COLO829 (cell line): ENCODE measurements at regions not wholly inside any gene's neighbourhood (a gene's known extent, or its start where the extent isn't known, plus 50 kb on each side); places are given as distances from the start of the nearest gene placed in this dataset.

Source experiments
- DNase-seq: peaks from one replicate; pipeline ENCODE4 v3.0.0; 2012; ENCODE audit warnings: low spot score

- DNase-seq: no peak
These were observed 294.9 kb upstream of the FOXF1 start for GRCh38 chr16:86215233-86215978.

DNA sequence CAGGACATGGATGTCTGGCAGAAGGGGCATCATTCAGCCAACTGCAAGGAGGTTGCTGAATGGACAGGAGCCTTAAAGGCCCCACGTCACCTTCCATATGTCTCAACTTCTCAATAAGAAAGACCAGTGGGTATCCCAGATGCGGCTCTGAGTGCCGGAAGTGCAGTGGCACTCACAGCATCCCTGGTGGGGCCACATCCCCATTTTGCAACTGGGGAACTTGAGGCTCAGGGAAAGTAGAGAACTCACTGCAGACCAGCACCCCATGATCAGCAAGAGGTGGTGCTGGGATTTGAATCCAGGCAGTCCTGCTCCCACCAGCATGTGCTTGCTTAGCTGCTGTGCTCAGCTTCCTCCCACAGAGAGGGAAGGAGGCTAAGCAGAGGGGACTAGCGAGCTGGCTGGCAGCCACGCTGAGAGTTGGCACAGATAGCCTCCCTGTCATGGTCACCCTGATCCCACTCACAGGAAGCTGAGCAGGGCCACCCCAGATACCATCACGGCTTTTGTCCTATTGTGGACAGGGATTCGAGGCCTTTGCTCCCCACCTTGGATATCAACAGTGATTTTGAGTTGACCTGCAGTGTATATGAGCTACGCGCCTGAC, 294.2 kb upstream of the FOXF1 start:
- DNase-seq: no peak

GRCh38 chr16:86216591-86216990, 293.7 kb upstream of the FOXF1 start:
- DNase-seq: no peak

DNA sequence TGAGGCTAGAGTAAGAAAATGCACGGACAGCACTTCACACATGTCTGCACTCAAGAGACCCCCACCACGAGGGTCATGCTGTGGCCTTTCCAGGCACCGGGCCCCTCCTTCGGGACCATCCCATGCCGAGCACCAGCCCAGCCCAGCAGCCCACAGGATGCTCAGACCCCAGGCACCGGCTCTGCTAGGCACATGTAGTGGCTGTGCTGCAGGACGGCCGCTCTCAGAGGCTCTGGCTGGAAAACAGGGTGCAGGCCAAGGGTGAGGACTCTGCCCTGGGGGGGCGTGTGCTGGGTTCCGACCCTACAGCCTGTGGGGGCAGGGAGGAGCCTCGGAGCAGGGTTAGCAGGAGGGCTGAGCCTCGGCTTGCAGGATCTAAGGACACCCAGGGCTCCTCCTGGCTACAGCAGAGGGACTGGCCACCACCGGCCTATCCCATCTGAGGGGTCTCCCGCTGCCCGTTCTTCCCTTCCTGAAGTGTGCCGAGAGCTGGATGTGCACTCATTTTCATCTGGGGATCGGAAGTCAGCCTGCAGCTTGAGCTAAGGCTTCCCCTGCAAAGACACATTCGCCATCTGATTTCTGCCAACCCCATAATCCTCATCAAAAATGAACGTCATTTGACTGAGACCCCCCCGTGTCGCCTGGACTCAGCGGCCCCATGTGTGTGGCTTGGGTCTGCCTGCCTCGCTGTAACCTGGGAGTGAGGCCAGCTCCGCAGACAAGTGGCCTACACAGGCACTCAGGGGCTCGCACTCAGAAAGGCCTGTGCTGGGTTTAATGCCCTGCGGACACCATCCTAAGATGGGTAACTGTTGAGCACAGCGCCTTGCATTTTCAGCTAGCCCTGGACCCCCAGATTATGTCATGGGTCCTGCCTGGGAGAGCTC, 293.1 kb upstream of the FOXF1 start:
- DNase-seq: no peak

GRCh38 chr16:86217891-86218270, 292.4 kb upstream of the FOXF1 start:
- DNase-seq: no peak

- DNase-seq: no peak
These were observed 291.7 kb upstream of the FOXF1 start for GRCh38 chr16:86218479-86219170.

DNA sequence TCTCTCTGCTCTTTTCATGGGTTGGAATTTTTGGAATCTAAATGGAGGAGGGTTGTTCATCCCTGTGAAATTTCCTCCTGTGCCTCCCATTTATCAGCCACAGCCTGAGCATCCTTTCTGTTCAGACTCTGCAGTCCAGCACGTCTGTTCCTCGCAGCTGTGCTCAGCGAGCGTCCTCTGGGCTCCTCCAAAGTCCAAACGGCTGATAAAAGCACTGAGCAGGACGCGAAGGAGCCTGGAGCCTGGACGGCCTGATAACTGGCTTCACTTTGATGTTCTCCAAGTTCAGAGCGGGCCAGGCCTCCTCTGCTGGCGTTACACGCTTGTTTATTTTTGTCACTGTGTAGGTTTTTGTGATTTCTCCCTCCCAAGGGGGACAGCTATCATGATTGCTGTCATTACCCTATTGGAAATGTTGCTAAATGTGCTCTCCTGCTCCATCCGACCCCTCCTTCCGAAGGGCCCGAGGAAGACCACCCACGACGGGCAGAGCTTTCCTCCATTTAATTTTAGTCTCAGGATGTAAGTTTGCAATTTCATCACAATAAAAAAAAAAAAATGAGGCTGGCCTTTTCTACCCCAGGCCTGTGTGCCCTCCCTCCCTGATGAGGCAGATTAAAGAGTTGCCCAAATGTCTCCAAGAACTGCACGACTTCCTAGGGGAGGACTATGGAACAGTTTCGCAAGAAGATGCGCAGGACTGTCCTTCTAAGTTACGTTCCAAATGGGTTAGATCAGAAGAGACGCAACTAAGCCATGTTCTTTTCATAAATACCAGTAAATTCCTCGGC, 290.5 kb upstream of the FOXF1 start:
- no peak for DNase-seq

- no peak for DNase-seq
These were observed 289.8 kb upstream of the FOXF1 start for GRCh38 chr16:86220561-86220960.

DNA sequence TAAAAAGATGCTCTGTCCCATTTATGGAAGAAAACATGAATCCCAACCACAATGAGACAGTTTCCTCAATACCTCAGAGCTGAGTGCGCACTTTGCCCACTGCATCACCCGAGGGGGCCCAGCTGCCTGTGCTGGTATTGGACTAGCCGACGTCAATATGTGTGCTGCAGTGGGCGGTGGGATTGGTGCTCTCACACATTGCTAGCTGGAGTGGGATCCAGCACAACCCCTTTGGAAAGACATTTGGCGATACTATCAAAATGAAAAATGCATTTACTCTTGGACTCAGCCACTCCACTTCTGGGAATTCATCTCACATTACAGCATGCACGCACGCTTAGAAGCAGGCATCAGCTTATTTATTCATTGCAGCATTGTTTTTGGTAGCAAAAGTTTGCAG, 289.2 kb upstream of the FOXF1 start:
- no peak for DNase-seq

DNA sequence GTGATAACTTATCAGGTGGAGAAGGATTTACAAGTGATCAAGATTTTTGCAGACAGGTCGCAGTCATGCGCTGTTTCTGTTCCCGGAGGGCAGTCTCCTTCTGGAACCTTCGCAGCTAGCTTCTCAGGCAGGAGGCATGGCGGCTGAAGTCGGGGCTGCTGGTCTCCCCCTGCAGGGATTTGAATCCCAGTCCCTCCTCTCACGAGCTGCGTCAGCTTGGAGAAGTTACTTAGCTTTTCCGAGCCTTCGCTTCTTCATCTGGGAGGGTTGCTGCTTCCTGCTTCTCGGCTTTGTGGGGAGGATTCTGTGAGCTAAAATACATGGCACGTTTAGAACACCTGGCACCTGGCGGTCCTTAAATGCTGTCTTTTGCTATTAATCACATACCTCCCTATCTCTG, 287.8 kb upstream of the FOXF1 start:
- no peak for DNase-seq

DNA sequence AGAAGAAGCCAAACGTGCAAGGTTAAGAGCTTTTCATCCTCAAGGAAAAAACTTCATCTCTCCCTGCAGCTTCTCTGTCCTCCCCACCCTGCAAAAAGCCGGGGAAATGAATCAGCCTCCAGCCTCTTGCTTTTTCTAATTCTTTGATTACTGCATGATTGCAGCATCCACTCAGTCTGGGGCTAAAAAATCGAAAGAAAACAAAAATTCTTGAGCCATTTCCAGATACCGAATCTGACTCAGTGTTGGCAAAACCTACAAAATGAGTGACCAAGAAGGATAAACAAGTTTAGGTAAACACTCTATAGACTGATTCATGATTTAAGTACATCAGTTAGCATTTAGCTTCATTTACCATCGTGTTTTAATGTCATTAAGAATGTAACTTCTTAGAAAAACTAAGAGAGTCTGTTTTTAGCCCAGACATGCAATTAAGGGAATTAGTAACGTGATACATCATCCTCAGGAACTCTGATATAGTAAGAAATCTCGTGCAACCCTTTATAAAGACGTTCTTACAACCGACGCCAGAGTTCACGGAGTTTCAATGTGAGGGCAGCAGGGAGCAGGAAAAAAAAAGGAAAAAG, 287.3 kb upstream of the FOXF1 start:
- no peak for DNase-seq

DNA sequence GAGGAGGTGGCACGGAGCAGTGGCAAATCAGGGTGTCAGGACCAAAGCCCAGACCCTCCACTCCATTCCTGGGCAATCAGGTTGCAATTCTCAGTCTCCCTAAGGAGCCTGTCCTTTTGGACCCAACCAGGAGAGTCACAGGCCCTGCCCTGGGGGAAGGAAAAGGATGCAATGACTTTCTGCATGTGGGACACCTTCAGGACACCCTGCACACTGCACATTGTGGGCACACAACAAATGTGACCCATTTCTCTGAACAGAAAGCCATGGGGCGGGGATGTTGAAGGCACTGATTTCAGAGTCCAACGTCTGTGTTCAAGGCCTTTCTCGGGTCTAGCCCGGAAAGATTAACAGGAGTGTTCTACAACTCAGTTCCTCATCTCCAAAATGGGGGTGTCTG, 286.2 kb upstream of the FOXF1 start:
- DNase-seq: no peak

- DNase-seq: no peak
These were observed 285.7 kb upstream of the FOXF1 start for GRCh38 chr16:86224629-86225028.

- DNase-seq: no peak
These were observed 284.4 kb upstream of the FOXF1 start for GRCh38 chr16:86225905-86226371.

- no peak for DNase-seq
These were observed 283.3 kb upstream of the FOXF1 start for GRCh38 chr16:86227041-86227440.

DNA sequence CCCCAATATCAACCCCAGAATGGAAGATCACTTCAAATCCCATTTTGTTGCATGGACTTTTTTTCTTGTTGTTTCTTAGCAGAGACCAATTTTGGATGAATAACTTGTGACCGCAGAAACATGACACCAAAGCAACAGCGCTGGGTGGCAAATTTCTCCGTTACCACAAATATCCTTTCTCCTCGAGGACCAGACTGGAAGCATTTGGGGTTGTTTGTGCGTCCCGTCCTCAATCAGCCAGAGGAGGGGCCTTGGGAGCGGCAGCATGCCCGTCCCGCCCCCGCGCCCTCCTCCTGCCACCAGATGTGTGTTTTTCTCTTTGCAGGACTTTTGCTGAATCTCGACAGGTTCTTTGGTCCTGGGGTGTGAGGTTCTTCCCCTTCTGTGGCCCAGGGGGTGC, 282.5 kb upstream of the FOXF1 start:
- no peak for DNase-seq

- DNase-seq: no peak
These were observed 281.6 kb upstream of the FOXF1 start for GRCh38 chr16:86228713-86229112.

GRCh38 chr16:86229283-86229682, 281.0 kb upstream of the FOXF1 start:
- no peak for DNase-seq

DNA sequence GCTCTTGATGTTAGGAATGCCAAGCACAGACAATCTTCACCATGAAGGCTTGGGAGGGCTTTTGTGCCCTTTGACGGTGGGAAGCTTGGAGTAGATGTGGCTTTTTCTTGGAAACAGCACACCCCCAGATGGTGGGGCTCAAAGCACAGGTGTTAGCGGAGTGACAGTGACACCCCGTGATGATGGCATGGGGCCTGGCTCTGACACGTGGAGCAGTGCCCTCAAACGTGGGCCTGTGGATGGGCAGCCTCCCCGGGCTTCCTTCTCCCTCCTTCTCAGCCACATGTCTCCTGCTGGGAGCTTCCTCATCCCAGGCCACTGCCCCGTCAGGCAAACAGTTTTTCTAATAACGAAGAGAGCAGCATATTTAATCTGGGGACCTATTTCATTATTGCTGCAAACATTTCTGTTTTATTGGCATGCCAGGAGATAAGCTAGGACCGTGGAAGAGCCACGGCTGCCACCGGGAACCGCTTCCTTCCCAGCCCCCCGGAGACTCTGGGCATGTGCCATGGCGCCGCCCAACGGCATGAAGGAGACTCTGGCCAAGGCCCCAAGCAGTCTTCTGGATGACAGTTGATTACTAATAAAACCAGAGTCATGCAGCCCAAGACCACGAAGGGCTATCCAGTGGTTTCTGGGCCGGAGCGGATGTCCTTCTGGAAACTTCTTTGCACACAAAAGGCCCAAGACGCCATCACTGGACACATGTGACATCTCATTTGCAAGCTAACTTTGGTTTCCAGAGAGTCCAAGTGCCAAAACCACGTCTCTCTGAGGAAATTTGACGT, 280.3 kb upstream of the FOXF1 start:
- no peak for DNase-seq

- no peak for DNase-seq
These were observed 278.9 kb upstream of the FOXF1 start for GRCh38 chr16:86231321-86231995.
